Activated CD4-positive, alpha-beta T cell treated with anti-CD3 and anti-CD28 coated beads, Interleukin-2, Interleukin-4, amounts not matched to agents 100 ng/mL and 50 ng/mL, durations not matched to agents 16 hours and 8 hours (primary cell): ENCODE measurements at regions not wholly inside any gene's neighbourhood (a gene's known extent, or its start where the extent isn't known, plus 50 kb on each side); places are given as distances from the start of the nearest gene placed in this dataset.
"Not testable (repeated sequence)": the region's sequence is repeated elsewhere in the genome, so short reads cannot be mapped to it uniquely, and the experiment has no call there.

Experiments used
- DNase-seq: peaks from one replicate; pipeline ENCODE4 v3.0.0-alpha.2; 2020; ENCODE audit warnings: low spot score

- no peak for DNase-seq
Observed at GRCh38 chr6:90914312-90914711, 327.4 kb upstream of the MAP3K7 start.

- DNase-seq = no peak
Observed at GRCh38 chr6:90913266-90913960, 326.5 kb upstream of the MAP3K7 start.

GRCh38 chr6:90911642-90912041 is 324.8 kb upstream of the MAP3K7 start:
- DNase-seq = no peak

- DNase-seq = no peak
Observed at GRCh38 chr6:90910893-90911292, 324.0 kb upstream of the MAP3K7 start.

GRCh38 chr6:90907931-90908655 is 321.2 kb upstream of the MAP3K7 start:
- no peak for DNase-seq

GRCh38 chr6:90905351-90905750 is 318.5 kb upstream of the MAP3K7 start:
- no peak for DNase-seq

- DNase-seq = no peak
Observed at GRCh38 chr6:90900034-90900433, 313.2 kb upstream of the MAP3K7 start.

- DNase-seq = no peak
Observed at GRCh38 chr6:90898763-90899162, 311.9 kb upstream of the MAP3K7 start.

- no peak for DNase-seq
Observed at GRCh38 chr6:90896075-90896547, 309.2 kb upstream of the MAP3K7 start.

- DNase-seq = no peak
Observed at GRCh38 chr6:90895299-90896074, 308.6 kb upstream of the MAP3K7 start.

- no peak for DNase-seq
Observed at GRCh38 chr6:90894285-90895130, 307.6 kb upstream of the MAP3K7 start.

- no peak for DNase-seq
Observed at GRCh38 chr6:90893400-90893799, 306.5 kb upstream of the MAP3K7 start.

GRCh38 chr6:90892271-90892670 is 305.4 kb upstream of the MAP3K7 start:
- no peak for DNase-seq

- no peak for DNase-seq
Observed at GRCh38 chr6:90891355-90891754, 304.5 kb upstream of the MAP3K7 start.

GRCh38 chr6:90890683-90891330 is 303.9 kb upstream of the MAP3K7 start:
- DNase-seq = no peak

- no peak for DNase-seq
Observed at GRCh38 chr6:90887764-90888163, 300.9 kb upstream of the MAP3K7 start.

GRCh38 chr6:90885611-90886056 is 298.8 kb upstream of the MAP3K7 start:
- no peak for DNase-seq

GRCh38 chr6:90885137-90885536 is 298.3 kb upstream of the MAP3K7 start:
- not testable (repeated sequence) for DNase-seq

- no peak for DNase-seq
Observed at GRCh38 chr6:90877616-90878015, 290.7 kb upstream of the MAP3K7 start.

- no peak for DNase-seq
Observed at GRCh38 chr6:90874931-90875330, 288.1 kb upstream of the MAP3K7 start.

GRCh38 chr6:90872981-90873380 is 286.1 kb upstream of the MAP3K7 start:
- no peak for DNase-seq
